GM21423 (cell line): ENCODE measurements at regions not wholly inside any gene's neighbourhood (a gene's known extent, or its start where the extent isn't known, plus 50 kb on each side); places are given as distances from the start of the nearest gene placed in this dataset.

Experiments used
- ATAC-seq: cut with Tn5 transposase; IDR thresholded peaks from one replicate; pipeline ENCODE4 v1.9.1; 2021; ENCODE audit warnings: mild to moderate bottlenecking, moderate library complexity; ENCODE audit not compliant: unreplicated experiment

GRCh38 chr11:29012507-29012906, 904.3 kb downstream of the METTL15 start:
- ATAC-seq: no peak

DNA sequence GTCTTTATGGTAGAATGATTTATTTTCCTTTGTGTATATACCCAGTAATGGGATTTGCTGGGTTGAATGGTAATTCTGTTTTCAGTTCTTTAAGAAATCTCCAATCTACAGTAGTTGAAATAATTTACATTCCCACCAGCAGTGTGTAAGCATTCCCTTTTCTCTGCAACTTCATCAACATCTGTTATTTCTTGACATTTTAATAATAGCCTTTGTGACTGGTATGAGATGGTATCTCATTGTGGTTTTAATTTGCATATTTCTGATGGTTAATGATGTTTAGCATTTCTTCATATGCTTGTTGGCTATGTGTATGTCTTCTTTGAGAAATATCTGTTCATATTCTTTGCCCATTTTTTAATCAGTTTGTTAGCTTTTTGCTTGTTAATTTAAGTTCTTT, 901.2 kb downstream of the METTL15 start:
- ATAC-seq: no peak

DNA sequence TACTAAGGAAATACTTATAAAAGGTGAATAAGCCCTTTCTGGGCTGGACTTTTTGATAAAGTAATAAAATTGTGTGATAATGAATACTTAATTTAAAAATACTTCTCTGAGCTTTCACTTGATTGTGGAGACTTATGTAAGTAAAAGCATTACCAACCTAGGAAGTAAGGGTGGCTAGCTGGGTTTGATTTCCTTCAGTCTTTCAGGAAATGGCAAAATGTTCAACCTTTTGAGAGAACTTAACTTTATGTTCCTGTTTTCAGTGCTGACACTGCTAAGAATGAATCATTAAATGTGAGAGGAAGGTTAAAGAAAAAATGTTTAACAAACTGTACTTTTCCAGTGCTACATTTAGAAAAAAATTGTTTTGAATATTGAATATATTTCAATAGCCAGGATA, 900.3 kb downstream of the METTL15 start:
- ATAC-seq: no peak

DNA sequence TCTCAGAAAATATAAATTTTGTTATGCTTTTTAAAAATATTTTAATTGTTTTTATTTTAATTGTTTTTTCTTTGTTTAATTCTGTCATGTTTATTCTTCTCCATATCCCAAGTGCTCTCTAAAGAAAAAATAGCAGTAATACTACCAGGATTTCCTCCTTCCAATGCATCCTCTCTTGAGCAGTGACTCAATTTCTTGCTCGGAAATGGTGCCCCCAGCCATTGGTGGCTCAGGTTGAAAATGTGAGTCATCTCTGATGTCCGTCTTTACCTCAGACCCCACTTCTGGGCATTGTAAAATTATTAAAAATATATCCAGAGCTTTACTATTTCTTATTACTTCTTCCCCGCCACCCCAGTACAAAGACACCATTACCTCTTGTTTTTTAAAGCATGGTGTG, 898.5 kb downstream of the METTL15 start:
- no peak for ATAC-seq

DNA sequence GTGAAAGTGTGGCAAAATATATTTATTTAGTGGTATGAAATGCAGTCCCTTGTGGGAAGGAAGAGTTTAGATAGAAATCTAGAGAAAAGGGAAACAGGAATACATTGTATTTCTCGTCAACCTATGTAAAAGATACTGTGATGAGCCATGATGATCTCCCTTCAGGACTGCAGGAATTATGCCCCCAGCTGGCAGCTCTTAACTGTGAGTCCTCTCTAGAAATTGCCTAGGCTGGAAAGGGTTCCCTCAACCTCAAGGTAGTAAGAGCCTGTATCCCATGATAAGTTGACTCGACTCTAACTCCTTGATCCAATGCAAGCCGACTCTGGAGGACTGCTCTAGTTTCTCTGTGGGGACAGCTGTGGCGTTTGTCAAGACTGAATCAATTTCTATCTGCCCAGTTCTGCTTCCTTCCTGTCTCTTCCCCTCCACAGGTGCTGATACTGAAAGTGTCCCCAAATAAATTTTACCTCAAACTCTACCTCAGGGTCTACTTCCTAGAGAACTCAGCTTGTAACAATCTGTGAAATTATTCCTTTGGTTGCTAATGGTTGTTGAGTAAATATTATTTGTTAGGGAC, 897.3 kb downstream of the METTL15 start:
- no peak for ATAC-seq

DNA sequence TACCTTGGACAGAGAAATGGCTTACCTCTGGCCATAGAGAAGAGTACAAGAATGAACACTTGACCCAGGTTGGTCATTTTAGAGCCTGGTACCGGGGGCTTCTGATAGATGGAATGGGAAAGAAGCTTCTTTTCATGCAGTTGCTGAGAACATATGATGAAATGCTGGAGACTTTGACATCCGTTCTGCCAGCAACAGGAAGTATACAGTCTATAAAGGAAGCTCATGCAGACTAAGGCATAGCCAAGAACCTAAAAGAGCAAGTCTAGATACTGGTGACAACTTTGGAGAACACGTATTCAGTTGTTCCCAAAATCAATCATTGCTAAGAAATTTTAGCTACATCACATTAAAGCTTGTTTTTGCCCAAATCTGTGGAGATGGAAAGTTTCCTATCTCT, 894.6 kb downstream of the METTL15 start:
- ATAC-seq: no peak

GRCh38 chr11:28999620-29000019, 891.4 kb downstream of the METTL15 start:
- no peak for ATAC-seq

DNA sequence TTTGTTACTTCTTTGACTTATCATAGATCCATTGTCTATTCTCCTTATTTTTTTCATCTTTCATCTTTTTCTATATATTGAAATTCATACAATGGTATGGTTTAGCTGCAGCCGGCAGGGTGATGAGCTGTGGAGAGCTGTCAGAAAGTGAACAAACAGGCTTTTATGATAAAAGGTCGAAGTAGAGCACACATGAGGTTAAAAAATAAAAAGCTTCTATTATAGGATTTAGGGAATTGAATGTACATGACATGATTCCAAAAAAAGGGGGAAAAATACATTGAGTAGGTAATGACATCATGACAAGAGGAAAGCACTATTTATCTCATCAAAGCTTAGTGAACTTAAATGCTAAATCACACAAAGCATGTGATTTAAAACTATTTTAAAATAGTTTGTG, 884.8 kb downstream of the METTL15 start:
- ATAC-seq: no peak

DNA sequence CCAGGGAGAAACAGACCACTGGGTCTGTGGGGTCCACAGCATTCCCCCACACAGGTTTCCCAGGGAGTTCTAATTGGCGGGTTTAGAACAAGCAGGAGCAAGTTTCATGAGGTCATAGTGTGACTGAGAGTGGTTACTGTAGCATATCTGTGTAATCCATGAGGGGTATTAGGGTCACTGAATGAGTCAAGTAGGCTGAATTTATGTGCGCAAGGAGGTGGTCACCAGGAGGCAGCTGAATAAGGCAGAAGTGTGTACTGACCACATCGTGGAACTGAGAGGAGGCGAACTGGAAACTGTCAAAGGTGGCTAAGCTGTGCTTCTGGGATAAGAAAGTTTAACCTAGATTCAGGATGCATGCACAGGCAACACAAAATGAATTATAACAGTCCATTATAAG, 876.0 kb downstream of the METTL15 start:
- no peak for ATAC-seq

DNA sequence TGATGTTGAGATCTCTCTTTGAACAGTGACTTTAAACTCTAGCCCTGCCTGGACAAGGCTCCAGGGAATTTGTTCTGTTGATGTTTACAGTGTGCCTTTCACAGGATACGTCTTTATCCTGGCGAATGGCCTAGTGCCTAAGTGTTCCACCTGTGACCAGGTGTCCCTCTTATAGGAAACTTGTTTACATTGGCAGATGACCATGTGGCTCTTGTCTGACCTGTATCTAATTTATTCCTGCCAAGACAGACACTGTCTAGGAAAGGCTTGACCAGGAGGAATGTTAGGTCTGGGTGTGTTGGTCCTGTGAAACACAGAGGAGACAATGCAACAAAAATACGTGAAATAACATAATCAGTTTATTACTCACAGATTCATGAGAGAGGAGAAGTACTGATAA, 875.6 kb downstream of the METTL15 start:
- ATAC-seq: no peak

DNA sequence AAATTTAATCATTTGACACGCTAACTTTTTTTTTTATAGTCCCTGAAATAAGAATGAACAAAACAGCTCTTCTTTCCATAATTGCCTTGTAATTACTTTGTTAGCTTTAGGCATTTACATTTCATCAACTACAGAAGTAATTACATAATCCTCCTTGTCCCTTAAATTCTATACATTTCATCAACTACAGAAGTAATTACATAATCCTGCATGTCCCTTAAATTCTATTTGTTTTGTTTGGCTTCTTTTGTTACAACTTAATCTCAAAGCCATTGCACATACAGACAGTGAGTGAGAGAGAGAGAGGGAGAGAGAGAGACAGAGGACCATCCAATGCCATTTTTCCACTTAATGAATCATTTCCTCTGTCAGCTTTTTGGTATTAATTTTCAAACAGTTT, 873.2 kb downstream of the METTL15 start:
- no peak for ATAC-seq

DNA sequence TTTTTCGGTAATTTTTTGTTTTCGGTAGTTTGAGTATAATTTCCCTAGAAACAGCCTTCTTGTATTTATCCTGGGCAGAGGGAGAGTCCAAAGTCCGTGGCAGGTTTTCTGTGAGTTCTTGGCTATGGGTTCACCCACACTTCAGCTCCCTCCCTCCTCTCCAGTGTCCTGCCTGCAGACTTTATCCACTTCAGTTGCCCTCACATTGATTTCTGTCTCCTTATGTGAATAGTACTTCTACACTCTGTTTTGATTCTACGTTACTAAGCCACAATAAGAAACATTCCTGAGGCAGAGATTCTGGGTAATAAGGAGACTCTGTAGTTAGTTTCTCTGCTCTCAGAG, 868.6 kb downstream of the METTL15 start:
- ATAC-seq: no peak

GRCh38 chr11:28976012-28976800, 868.0 kb downstream of the METTL15 start:
- ATAC-seq: no peak

DNA sequence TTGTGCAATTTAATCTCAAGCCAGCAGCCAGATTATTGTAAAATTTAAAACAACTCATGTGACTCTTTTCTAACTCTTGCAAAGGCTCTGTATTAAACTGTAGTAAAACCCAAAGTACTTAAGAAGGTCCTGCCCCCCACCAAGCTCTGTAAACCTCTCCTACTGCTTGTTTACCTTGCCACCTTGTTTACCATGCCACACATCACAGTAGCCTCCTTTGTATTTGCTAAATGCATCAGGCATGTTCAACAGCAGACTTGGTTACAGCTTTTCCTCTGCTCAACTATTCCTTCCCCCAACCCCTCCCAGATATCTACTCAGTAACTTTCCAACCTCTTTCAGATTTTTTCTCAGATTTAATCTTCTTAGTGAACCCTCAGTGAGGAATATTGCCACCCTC, 861.6 kb downstream of the METTL15 start:
- no peak for ATAC-seq

- ATAC-seq: no peak
Observed at GRCh38 chr11:28966951-28967350, 858.8 kb downstream of the METTL15 start.

GRCh38 chr11:28965819-28966218, 857.6 kb downstream of the METTL15 start:
- no peak for ATAC-seq

- ATAC-seq: no peak
Observed at GRCh38 chr11:28964811-28965210, 856.6 kb downstream of the METTL15 start.

GRCh38 chr11:28963187-28963586, 855.0 kb downstream of the METTL15 start:
- ATAC-seq: no peak

DNA sequence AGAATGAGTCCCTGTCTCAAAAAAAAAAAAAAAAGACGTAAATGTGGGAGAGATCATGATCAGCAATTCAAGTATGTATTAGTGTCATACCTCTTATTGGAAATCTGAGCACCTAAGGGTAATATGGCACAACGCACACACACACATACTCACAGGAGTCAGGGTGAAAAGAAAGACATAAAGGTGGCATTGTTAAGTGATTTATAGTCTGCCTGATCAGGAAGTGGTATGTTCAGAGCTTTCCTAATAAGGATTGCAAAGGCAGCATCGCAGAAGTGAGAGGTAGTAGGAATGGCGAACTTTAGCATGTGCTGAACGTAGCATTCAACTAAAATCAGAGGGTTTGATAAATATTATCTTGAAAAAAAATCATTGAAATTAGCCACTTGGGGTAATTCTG, 854.3 kb downstream of the METTL15 start:
- no peak for ATAC-seq

GRCh38 chr11:28961726-28962125, 853.5 kb downstream of the METTL15 start:
- ATAC-seq: no peak

DNA sequence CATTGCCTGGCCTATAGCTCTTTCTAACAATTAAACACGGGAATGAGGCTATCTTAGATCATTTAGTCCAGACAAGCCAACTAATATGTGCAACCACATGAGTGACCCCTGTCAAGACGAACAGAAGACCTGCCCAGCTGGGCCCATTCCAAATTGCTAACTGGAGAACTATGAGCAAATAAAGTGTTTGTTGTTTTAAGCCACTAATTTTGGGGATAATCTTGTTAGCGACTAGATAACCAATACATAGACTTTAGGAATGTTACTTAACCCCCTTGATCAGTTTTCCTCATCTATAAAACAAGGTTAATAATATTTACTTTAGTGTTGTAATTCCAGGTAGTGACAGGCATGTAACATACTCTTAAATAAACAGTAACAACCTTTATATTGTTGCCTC, 848.3 kb downstream of the METTL15 start:
- no peak for ATAC-seq

GRCh38 chr11:28951191-28951590, 843.0 kb downstream of the METTL15 start:
- no peak for ATAC-seq

DNA sequence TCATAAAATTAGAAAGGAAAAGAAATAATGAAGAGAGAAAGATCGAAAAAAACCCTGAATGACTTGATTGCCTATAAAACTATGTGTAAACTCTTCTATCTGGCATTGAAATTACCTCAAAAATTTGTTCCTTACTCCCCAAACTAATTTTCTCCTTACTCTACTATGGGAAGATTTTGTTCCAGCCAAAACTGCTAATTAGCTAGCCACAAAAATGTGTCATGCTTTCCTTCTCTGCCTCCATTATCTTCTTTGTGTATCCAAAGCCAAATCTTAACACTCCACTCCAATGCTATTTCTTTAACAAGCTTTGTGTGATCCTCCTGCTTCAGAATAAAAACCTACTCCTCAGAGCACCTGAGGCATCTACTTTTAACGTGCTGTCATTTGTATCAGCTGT, 831.2 kb downstream of the METTL15 start:
- ATAC-seq: no peak
